Astrocyte of the spinal cord (primary cell): ENCODE measurements at regions not wholly inside any gene's neighbourhood (a gene's known extent, or its start where the extent isn't known, plus 50 kb on each side); places are given as distances from the start of the nearest gene placed in this dataset.
"Not testable (repeated sequence)": the region's sequence is repeated elsewhere in the genome, so short reads cannot be mapped to it uniquely, and the experiment has no call there.

Experiments
- DNase-seq: peaks from one replicate; pipeline ENCODE4 v3.0.0; 2011; ENCODE audit warnings: low read depth, low spot score
- H3K4me3 ChIP-seq: 2 replicates; pipeline ENCODE4 v1.5.1; 2011; ENCODE audit warnings: low read depth, mild to moderate bottlenecking, low read length, moderate library complexity
- CTCF ChIP-seq: IDR thresholded peaks from 2 replicates; pipeline ENCODE4 v1.5.1; 2012; ENCODE audit warnings: low read depth, mild to moderate bottlenecking, low read length, inconsistent platforms
- in situ Hi-C: cut with HindIII; loops from 2 replicates; pipeline ENCODE4 v1.10.0; 2017; ENCODE audit warnings: low sequenced_read_pairs

- no peak for DNase-seq
- TF ChIP-seq CTCF, result no peak
- in situ Hi-C loops, result no loop called here
- no peak overlapping the region for H3K4me3 ChIP-seq
Observed at GRCh38 chr3:72079369-72079872, 294.5 kb upstream of the PROK2 start.

GRCh38 chr3:72078676-72079368, 293.9 kb upstream of the PROK2 start:
- in situ Hi-C loops, result no loop called here
- no peak for DNase-seq
- H3K4me3 ChIP-seq, result no peak overlapping the region
- TF ChIP-seq CTCF, result no peak

- DNase-seq, result no peak
- no peak overlapping the region for H3K4me3 ChIP-seq
- in situ Hi-C loops, result no loop called here
- TF ChIP-seq CTCF, result no peak
Observed at GRCh38 chr3:72077473-72078259, 292.7 kb upstream of the PROK2 start.

GRCh38 chr3:72075848-72076247, 290.9 kb upstream of the PROK2 start:
- in situ Hi-C loops, H3K4me3 ChIP-seq, DNase-seq: not testable (repeated sequence)

- in situ Hi-C loops, result no loop called here
- no peak for DNase-seq
- TF ChIP-seq CTCF, result no peak
- no peak overlapping the region for H3K4me3 ChIP-seq
Observed at GRCh38 chr3:72071624-72072023, 286.7 kb upstream of the PROK2 start.

GRCh38 chr3:72070005-72070404, 285.1 kb upstream of the PROK2 start:
- in situ Hi-C loops, result no loop called here
- no peak for DNase-seq
- no peak for TF ChIP-seq CTCF

GRCh38 chr3:72069543-72069942, 284.6 kb upstream of the PROK2 start:
- no peak for DNase-seq
- TF ChIP-seq CTCF, result no peak
- in situ Hi-C loops, result no loop called here
- H3K4me3 ChIP-seq, result no peak overlapping the region

More at GRCh38 chr3:72070005-72070404, 285.1 kb upstream of the PROK2 start:
- H3K4me3 ChIP-seq, result no peak overlapping the region
